Hepatocyte (in vitro differentiated cells): ENCODE measurements at regions not wholly inside any gene's neighbourhood (a gene's known extent, or its start where the extent isn't known, plus 50 kb on each side); places are given as distances from the start of the nearest gene placed in this dataset.

ENCODE experiments used
- EZH2phosphoT487 ChIP-seq: fragments of 200-600 bp; sonication (generic); IDR thresholded peaks from one replicate; pipeline ENCODE4 v1.6.1; 2018; ENCODE audit warnings: antibody characterized with exemption, mild to moderate bottlenecking, low read depth, moderate library complexity; ENCODE audit not compliant: unreplicated experiment, severe bottlenecking
- TF ChIP-seq, protein P1 (sequence below): fragments of 200-600 bp; sonication (generic); IDR thresholded peaks from 2 replicates; pipeline ENCODE4 v1.5.1; 2016; ENCODE audit warnings: antibody characterized with exemption, mild to moderate bottlenecking; ENCODE audit not compliant: poor library complexity

DNA sequence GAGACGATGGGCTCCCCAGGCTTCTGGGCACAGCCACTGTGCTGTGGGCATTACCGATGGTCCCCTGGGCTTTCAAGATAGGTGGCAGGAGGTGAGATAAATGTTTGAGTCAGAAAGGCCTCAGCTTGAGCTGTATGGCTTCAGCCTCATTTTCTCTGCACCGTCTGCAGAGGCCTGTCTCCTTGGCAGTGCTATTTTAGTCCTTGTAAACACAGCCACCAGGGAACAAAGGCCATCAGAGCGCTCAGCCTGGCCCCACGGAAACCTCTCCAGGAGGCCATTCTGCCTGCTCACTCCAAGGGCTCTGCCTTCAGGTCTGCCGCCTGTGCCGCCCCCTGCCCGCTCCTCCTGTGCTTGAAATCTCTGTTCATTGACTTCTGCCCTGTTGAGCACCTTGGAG lies 1424.9 kb downstream of the TBC1D22A start:
- TF ChIP-seq, protein P1, sequence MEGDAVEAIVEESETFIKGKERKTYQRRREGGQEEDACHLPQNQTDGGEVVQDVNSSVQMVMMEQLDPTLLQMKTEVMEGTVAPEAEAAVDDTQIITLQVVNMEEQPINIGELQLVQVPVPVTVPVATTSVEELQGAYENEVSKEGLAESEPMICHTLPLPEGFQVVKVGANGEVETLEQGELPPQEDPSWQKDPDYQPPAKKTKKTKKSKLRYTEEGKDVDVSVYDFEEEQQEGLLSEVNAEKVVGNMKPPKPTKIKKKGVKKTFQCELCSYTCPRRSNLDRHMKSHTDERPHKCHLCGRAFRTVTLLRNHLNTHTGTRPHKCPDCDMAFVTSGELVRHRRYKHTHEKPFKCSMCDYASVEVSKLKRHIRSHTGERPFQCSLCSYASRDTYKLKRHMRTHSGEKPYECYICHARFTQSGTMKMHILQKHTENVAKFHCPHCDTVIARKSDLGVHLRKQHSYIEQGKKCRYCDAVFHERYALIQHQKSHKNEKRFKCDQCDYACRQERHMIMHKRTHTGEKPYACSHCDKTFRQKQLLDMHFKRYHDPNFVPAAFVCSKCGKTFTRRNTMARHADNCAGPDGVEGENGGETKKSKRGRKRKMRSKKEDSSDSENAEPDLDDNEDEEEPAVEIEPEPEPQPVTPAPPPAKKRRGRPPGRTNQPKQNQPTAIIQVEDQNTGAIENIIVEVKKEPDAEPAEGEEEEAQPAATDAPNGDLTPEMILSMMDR, result no peak
- no peak for TF ChIP-seq EZH2phosphoT487
